ENCODE measurements at regions not wholly inside any gene's neighbourhood (a gene's known extent, or its start where the extent isn't known, plus 50 kb on each side); places are given as distances from the start of the nearest gene placed in this dataset.

GRCh38 chr21:28181730-28182129, 810.9 kb downstream of the LTN1 start:
- Histone ChIP-seq H3K9me2 (replicated peaks; ENCODE audit: control insufficient read depth, low read length) (no peaks in the 10 kb centered on the region), H3K4me3 (ENCODE audit: low read length) (no peak overlapping the region), H3K27me3 (ENCODE audit: control insufficient read depth, low read length) (no peaks in the 10 kb centered on the region), H3K4me2 (ENCODE audit: low read length) (no peak overlapping the region), H3F3A (ENCODE audit: control insufficient read depth, insufficient read depth) (no peaks in the 10 kb centered on the region), H3K27ac (ENCODE audit: low read depth, low read length) (no peak overlapping the region), H4K20me1 (ENCODE audit: control insufficient read depth, insufficient read depth, low read depth, low read length) (no peaks in the 10 kb centered on the region), H3K36me3 (ENCODE audit: control insufficient read depth, low read length) (no peaks in the 10 kb centered on the region), H3K9me3 (ENCODE audit: control insufficient read depth, insufficient read depth, low read length) (peaks cover 6% of the 10 kb centered on the region; the same call in 1 of the 2 replicates), H3K4me1 (ENCODE audit: control insufficient read depth, low read length) (no peaks in the 10 kb centered on the region), H3K79me2 (ENCODE audit: control insufficient read depth, low read length) (no peaks in the 10 kb centered on the region)
- no peak for TF ChIP-seq CTCF (IDR thresholded peaks at IDR 0.05; ENCODE audit: low read depth, low read length, poor library complexity, severe bottlenecking)
- TF ChIP-seq EZH2phosphoT487 (IDR thresholded peaks at IDR 0.05; ENCODE audit: borderline replicate concordance, low read length), result no peak

GRCh38 chr21:28179136-28179535, 813.5 kb downstream of the LTN1 start:
- Histone ChIP-seq H4K20me1 (ENCODE audit: control insufficient read depth, insufficient read depth, low read depth, low read length) (no peaks in the 10 kb centered on the region), H3K9me2 (replicated peaks; ENCODE audit: control insufficient read depth, low read length) (no peaks in the 10 kb centered on the region), H3K36me3 (ENCODE audit: control insufficient read depth, low read length) (no peaks in the 10 kb centered on the region), H3K4me2 (ENCODE audit: low read length) (no peak overlapping the region), H3K9me3 (ENCODE audit: control insufficient read depth, insufficient read depth, low read length) (peaks cover 6% of the 10 kb centered on the region; the same call in 1 of the 2 replicates), H3K27me3 (ENCODE audit: control insufficient read depth, low read length) (no peaks in the 10 kb centered on the region), H3K4me1 (ENCODE audit: control insufficient read depth, low read length) (no peaks in the 10 kb centered on the region), H3F3A (ENCODE audit: control insufficient read depth, insufficient read depth) (no peaks in the 10 kb centered on the region), H3K27ac (ENCODE audit: low read depth, low read length) (no peak overlapping the region), H3K79me2 (ENCODE audit: control insufficient read depth, low read length) (no peaks in the 10 kb centered on the region), H3K4me3 (ENCODE audit: low read length) (no peak overlapping the region)
- TF ChIP-seq EZH2phosphoT487 (IDR thresholded peaks at IDR 0.05; ENCODE audit: borderline replicate concordance, low read length) (no peak), CTCF (IDR thresholded peaks at IDR 0.05; ENCODE audit: low read depth, low read length, poor library complexity, severe bottlenecking) (no peak)

GRCh38 chr21:28177124-28177523, 815.6 kb downstream of the LTN1 start:
- Histone ChIP-seq H3K27me3 (ENCODE audit: control insufficient read depth, low read length) (no peaks in the 10 kb centered on the region), H3K4me1 (ENCODE audit: control insufficient read depth, low read length) (no peaks in the 10 kb centered on the region), H3K27ac (ENCODE audit: low read depth, low read length) (no peak overlapping the region), H3F3A (ENCODE audit: control insufficient read depth, insufficient read depth) (no peaks in the 10 kb centered on the region), H3K4me2 (ENCODE audit: low read length) (no peak overlapping the region), H3K9me2 (replicated peaks; ENCODE audit: control insufficient read depth, low read length) (no peaks in the 10 kb centered on the region), H3K9me3 (ENCODE audit: control insufficient read depth, insufficient read depth, low read length) (no peaks in the 10 kb centered on the region; the same call in 1 of the 2 replicates), H4K20me1 (ENCODE audit: control insufficient read depth, insufficient read depth, low read depth, low read length) (no peaks in the 10 kb centered on the region), H3K79me2 (ENCODE audit: control insufficient read depth, low read length) (no peaks in the 10 kb centered on the region), H3K36me3 (ENCODE audit: control insufficient read depth, low read length) (no peaks in the 10 kb centered on the region), H3K4me3 (ENCODE audit: low read length) (no peak overlapping the region)
- TF ChIP-seq CTCF (IDR thresholded peaks at IDR 0.05; ENCODE audit: low read depth, low read length, poor library complexity, severe bottlenecking) (no peak), EZH2phosphoT487 (IDR thresholded peaks at IDR 0.05; ENCODE audit: borderline replicate concordance, low read length) (no peak)
